ENCODE measurements at regions not wholly inside any gene's neighbourhood (a gene's known extent, or its start where the extent isn't known, plus 50 kb on each side); places are given as distances from the start of the nearest gene placed in this dataset.

GRCh38 chr5:38189081-38189504 is 69.3 kb upstream of the EGFLAM start:
- no peak for TF ChIP-seq CTCF (conservative IDR thresholded peaks at IDR 0.05; ENCODE audit: low read length)
- TF ChIP-seq EZH2phosphoT487 (IDR thresholded peaks at IDR 0.05; ENCODE audit: borderline replicate concordance, low read depth, low read length): no peak

Data from OCI-LY7 (cell line).